Neural crest cell (in vitro differentiated cells): ENCODE measurements at regions not wholly inside any gene's neighbourhood (a gene's known extent, or its start where the extent isn't known, plus 50 kb on each side); places are given as distances from the start of the nearest gene placed in this dataset.
"Not testable (repeated sequence)": the region's sequence is repeated elsewhere in the genome, so short reads cannot be mapped to it uniquely, and the experiment has no call there.

Experiments used
- DNase-seq: peaks from one replicate; pipeline ENCODE4 v3.0.0; 2021; ENCODE audit warnings: low read depth, mixed read lengths, low spot score
- H3K27ac Mint-ChIP-seq: one replicate; pipeline ENCODE4 v1.8.0; 2021; ENCODE audit warnings: mild to moderate bottlenecking, mixed read lengths; ENCODE audit not compliant: unreplicated experiment
- H3K27me3 Mint-ChIP-seq: 2 replicates; pipeline ENCODE4 v1.8.0; 2021; ENCODE audit warnings: low read depth, mild to moderate bottlenecking, mixed read lengths
- H3K36me3 Mint-ChIP-seq: 2 replicates; pipeline ENCODE4 v1.8.0; 2021; ENCODE audit warnings: low read depth, mild to moderate bottlenecking, mixed read lengths
- H3K4me1 Mint-ChIP-seq: 2 replicates; pipeline ENCODE4 v1.8.0; 2021; ENCODE audit warnings: mixed read lengths
- H3K4me3 Mint-ChIP-seq: one replicate; pipeline ENCODE4 v1.8.0; 2021; ENCODE audit warnings: mild to moderate bottlenecking, mixed read lengths
- H3K9me3 Mint-ChIP-seq: 2 replicates; pipeline ENCODE4 v1.8.0; 2021; ENCODE audit warnings: mixed read lengths
- CTCF ChIP-seq: fragments of 200-600 bp; sonication (generic); conservative IDR thresholded peaks from 2 replicates; pipeline ENCODE4 v1.5.0; 2021; ENCODE audit warnings: antibody characterized with exemption, mild to moderate bottlenecking

DNA sequence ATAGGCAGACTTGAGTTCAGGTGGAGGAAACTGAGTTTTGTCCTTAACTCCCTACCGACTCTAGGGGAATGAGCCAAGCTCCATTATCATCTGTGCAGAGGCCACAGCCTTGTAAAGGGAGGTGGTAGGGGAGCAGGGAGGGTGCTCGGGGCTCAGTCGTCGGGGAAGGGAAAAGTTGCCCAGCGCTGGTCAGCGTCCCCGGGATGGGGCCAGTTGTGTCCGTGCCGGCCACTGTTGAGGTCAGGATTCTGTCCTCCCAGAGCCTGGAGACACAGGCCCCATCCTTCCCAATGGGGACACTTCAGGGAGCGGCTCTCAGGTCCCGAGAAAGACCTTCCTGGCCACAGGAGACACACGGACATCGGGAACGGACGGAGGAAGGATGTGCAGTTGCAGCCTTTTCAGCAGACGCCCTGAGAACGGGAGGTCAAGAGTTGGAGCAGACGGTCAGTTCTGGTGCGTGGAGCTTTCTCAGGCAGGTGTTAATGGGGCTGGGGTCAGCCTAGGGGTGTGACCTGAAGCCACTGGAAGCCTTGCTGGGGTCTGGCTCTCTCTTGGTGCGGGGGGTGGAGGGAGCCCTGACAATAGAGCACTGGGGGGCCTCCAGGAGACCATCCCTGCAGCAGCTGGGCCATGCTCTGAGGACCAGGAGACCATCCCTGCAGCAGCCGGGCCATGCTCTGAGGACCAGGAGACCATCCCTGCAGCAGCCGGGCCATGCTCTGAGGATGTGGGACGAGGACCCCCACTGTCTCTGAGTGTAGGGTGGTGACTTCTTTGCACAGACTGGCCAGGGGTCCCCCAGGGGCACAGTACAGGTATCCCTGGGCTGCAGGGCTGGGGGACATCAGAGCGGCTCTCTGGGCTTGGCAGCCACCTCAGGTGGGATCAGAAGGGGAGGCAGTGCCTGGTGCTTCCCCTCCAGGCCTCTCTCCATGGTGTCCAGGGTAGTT, 394.7 kb downstream of the TMEM121 start:
- not testable (repeated sequence) for H3K27me3 Mint-ChIP-seq, H3K4me3 Mint-ChIP-seq, H3K4me1 Mint-ChIP-seq, H3K36me3 Mint-ChIP-seq, H3K9me3 Mint-ChIP-seq, H3K27ac Mint-ChIP-seq, DNase-seq

GRCh38 chr14:105921781-105922180, 395.4 kb downstream of the TMEM121 start:
- H3K27ac Mint-ChIP-seq, H3K27me3 Mint-ChIP-seq, H3K9me3 Mint-ChIP-seq, DNase-seq, H3K36me3 Mint-ChIP-seq, H3K4me1 Mint-ChIP-seq, H3K4me3 Mint-ChIP-seq: not testable (repeated sequence)

- H3K36me3 Mint-ChIP-seq, DNase-seq, H3K27me3 Mint-ChIP-seq, H3K27ac Mint-ChIP-seq, H3K4me3 Mint-ChIP-seq, H3K9me3 Mint-ChIP-seq, H3K4me1 Mint-ChIP-seq: not testable (repeated sequence)
Observed at GRCh38 chr14:105923520-105924191, 397.3 kb downstream of the TMEM121 start.

DNA sequence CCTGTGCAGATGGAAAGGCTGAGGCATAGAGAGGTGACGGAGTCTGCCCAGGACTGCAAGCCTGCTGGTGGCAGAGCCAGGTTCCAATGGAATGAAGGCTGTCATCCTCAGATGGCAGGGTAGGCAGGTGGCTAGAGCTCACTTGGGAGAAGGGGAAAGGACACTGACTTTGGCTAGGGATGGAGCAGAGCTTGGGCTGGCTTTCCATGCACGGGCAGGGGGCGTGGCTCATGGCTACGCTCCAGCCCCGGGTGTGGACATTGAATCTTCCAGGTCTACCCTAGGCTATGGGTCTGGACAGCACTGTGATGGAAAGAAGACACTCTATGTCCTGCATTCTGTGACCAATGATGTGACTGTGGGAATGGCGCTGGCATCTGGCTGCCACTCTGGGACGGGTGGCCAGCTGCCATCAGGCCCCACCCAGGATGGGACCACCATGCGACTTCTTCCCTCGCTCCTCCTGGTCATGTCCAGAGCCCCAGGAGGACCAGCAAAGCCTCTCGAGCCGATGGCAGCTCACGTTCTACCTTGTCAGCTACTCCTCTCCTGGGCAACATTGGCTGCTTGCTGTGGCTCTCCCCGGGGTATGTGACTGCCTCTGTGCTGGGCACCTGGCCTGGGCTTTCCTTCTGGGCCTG, 398.7 kb downstream of the TMEM121 start:
- no peak for DNase-seq
- Mint-ChIP-seq H3K9me3 (peaks cover 6% of the 10 kb centered on the region), H3K4me1 (no peaks in the 10 kb centered on the region), H3K36me3 (peaks cover 5% of the 10 kb centered on the region), H3K27me3 (no peaks in the 10 kb centered on the region), H3K4me3 (no peak overlapping the region), H3K27ac (no peak overlapping the region)
- no peak for TF ChIP-seq CTCF

GRCh38 chr14:105925615-105926372, 399.4 kb downstream of the TMEM121 start:
- DNase-seq, result no peak
- no peaks in the 10 kb centered on the region for H3K27me3 Mint-ChIP-seq
- no peaks in the 10 kb centered on the region for H3K4me1 Mint-ChIP-seq
- no peak overlapping the region for H3K27ac Mint-ChIP-seq
- H3K36me3 Mint-ChIP-seq, result peaks cover 8% of the 10 kb centered on the region
- no peak overlapping the region for H3K4me3 Mint-ChIP-seq
- peaks cover 9% of the 10 kb centered on the region for H3K9me3 Mint-ChIP-seq
- no peak for TF ChIP-seq CTCF

- peaks cover 11% of the 10 kb centered on the region for H3K36me3 Mint-ChIP-seq
- no peak for TF ChIP-seq CTCF
- no peak overlapping the region for H3K4me3 Mint-ChIP-seq
- no peaks in the 10 kb centered on the region for H3K4me1 Mint-ChIP-seq
- H3K27me3 Mint-ChIP-seq, result no peaks in the 10 kb centered on the region
- no peak overlapping the region for H3K27ac Mint-ChIP-seq
- H3K9me3 Mint-ChIP-seq, result peaks cover 11% of the 10 kb centered on the region
- no peak for DNase-seq
Observed at GRCh38 chr14:105926373-105927095, 400.2 kb downstream of the TMEM121 start.
